ENCODE measurements at regions not wholly inside any gene's neighbourhood (a gene's known extent, or its start where the extent isn't known, plus 50 kb on each side); places are given as distances from the start of the nearest gene placed in this dataset.

GRCh38 chr9:75490326-75490725 lies 400.1 kb upstream of the PCSK5 start:
- Histone ChIP-seq H3K4me3 (replicated peaks in 1 of 3; ENCODE audit: insufficient read depth in 1 of 3, low read depth in 1 of 3, low read length in 3 of 3) (no peak overlapping the region), H3K4me2 (ENCODE audit: insufficient read depth, low read length) (no peak overlapping the region), H3K9ac (replicated peaks; ENCODE audit: extremely low read depth, insufficient read depth, low read length) (no peak overlapping the region), H3K27ac (ENCODE audit: insufficient read depth, low read depth, low read length) (no peak overlapping the region), H3K79me2 (ENCODE audit: control insufficient read depth, insufficient read depth, low read length) (no peaks in the 10 kb centered on the region), H3K36me3 (ENCODE audit: control insufficient read depth in 2 of 2, extremely low read depth in 1 of 2, insufficient read depth in 2 of 2, low read length in 2 of 2) (no peaks in the 10 kb centered on the region), H2AFZ (ENCODE audit: low read depth, low read length) (no peak overlapping the region), H3K27me3 (ENCODE audit: control insufficient read depth in 2 of 2, insufficient read depth in 2 of 2, low read length in 2 of 2) (no peaks in the 10 kb centered on the region), H4K20me1 (replicated peaks; ENCODE audit: control insufficient read depth, extremely low read depth, insufficient read depth, low read length) (no peaks in the 10 kb centered on the region), H3K9me3 (replicated peaks; ENCODE audit: control insufficient read depth, insufficient read depth, low read length) (no peaks in the 10 kb centered on the region), H3K9me1 (replicated peaks; ENCODE audit: control insufficient read depth, extremely low read depth, insufficient read depth, low read length) (no peaks in the 10 kb centered on the region), H3K4me1 (ENCODE audit: control insufficient read depth, extremely low read depth, insufficient read depth, low read length) (no peaks in the 10 kb centered on the region)
- intact Hi-C loops (cut with micrococcal nuclease) (no loop called here), dilution Hi-C loops (cut with MboI; ENCODE audit: extremely low pct_ligation_motif_present, low sequenced_read_pairs) (no loop called here)
- no TSS peak for BruUV-seq (replicated peaks)
- POLR2A ChIA-PET = no interaction called here
- DNase-seq (ENCODE audit: low read depth, low spot score) = no peak
- CTCF ChIA-PET = no interaction called here
- no peak for FAIRE-seq
- TF ChIP-seq, protein P1, sequence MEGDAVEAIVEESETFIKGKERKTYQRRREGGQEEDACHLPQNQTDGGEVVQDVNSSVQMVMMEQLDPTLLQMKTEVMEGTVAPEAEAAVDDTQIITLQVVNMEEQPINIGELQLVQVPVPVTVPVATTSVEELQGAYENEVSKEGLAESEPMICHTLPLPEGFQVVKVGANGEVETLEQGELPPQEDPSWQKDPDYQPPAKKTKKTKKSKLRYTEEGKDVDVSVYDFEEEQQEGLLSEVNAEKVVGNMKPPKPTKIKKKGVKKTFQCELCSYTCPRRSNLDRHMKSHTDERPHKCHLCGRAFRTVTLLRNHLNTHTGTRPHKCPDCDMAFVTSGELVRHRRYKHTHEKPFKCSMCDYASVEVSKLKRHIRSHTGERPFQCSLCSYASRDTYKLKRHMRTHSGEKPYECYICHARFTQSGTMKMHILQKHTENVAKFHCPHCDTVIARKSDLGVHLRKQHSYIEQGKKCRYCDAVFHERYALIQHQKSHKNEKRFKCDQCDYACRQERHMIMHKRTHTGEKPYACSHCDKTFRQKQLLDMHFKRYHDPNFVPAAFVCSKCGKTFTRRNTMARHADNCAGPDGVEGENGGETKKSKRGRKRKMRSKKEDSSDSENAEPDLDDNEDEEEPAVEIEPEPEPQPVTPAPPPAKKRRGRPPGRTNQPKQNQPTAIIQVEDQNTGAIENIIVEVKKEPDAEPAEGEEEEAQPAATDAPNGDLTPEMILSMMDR (IDR thresholded peaks at IDR 0.05; ENCODE audit: extremely low read depth in 1 of 2, insufficient read depth in 1 of 2, low read depth in 1 of 2, low read length in 2 of 2) = no peak

- DNase-seq (ENCODE audit: low read depth, low spot score) (no peak), FAIRE-seq (no peak)
- no peak overlapping the region for H3K9ac ChIP-seq (replicated peaks; ENCODE audit: extremely low read depth, insufficient read depth, low read length)
- no peaks in the 10 kb centered on the region for H3K27me3 ChIP-seq (ENCODE audit: control insufficient read depth in 2 of 2, insufficient read depth in 2 of 2, low read length in 2 of 2)
- TF ChIP-seq POLR2AphosphoS5 (IDR thresholded peaks at IDR 0.05; ENCODE audit: insufficient read depth, low read depth, low read length) (no peak), JUN (IDR thresholded peaks at IDR 0.05; ENCODE audit: borderline replicate concordance, insufficient read depth, insufficient read length, low read depth) (no peak), FOS (IDR thresholded peaks at IDR 0.05; ENCODE audit: borderline replicate concordance, insufficient read depth, low read length) (no peak), GATA2 (IDR thresholded peaks at IDR 0.05; ENCODE audit: insufficient read depth, insufficient read length, low read depth, low read length) (no peak)
- TF ChIP-seq, protein P1 (IDR thresholded peaks at IDR 0.05; ENCODE audit: extremely low read depth in 1 of 2, insufficient read depth in 1 of 2, low read depth in 1 of 2, low read length in 2 of 2) = no peak
- H3K9me1 ChIP-seq (replicated peaks; ENCODE audit: control insufficient read depth, extremely low read depth, insufficient read depth, low read length) = no peaks in the 10 kb centered on the region
- H4K20me1 ChIP-seq (replicated peaks; ENCODE audit: control insufficient read depth, extremely low read depth, insufficient read depth, low read length) = no peaks in the 10 kb centered on the region
- intact Hi-C loops (cut with micrococcal nuclease) (no loop called here), dilution Hi-C loops (cut with MboI; ENCODE audit: extremely low pct_ligation_motif_present, low sequenced_read_pairs) (no loop called here)
- H3K4me2 ChIP-seq (ENCODE audit: insufficient read depth, low read length) = no peak overlapping the region
- BruUV-seq (replicated peaks) = no TSS peak
- H3K9me3 ChIP-seq (replicated peaks; ENCODE audit: control insufficient read depth, insufficient read depth, low read length) = no peaks in the 10 kb centered on the region
- no peaks in the 10 kb centered on the region for H3K79me2 ChIP-seq (ENCODE audit: control insufficient read depth, insufficient read depth, low read length)
- H3K27ac ChIP-seq (ENCODE audit: insufficient read depth, low read depth, low read length) = no peak overlapping the region
- POLR2A ChIA-PET = no interaction called here
- H2AFZ ChIP-seq (ENCODE audit: low read depth, low read length) = no peak overlapping the region
- H3K4me3 ChIP-seq (replicated peaks in 1 of 3; ENCODE audit: insufficient read depth in 1 of 3, low read depth in 1 of 3, low read length in 3 of 3) = no peak overlapping the region
- CTCF ChIA-PET = interaction anchor here (1.0 kb wide), 1 partner anchor 10 kb away, joined by 4 read pairs; no protein-coding TSS in a partner anchor
- no peaks in the 10 kb centered on the region for H3K36me3 ChIP-seq (ENCODE audit: control insufficient read depth in 2 of 2, extremely low read depth in 1 of 2, insufficient read depth in 2 of 2, low read length in 2 of 2)
- no peaks in the 10 kb centered on the region for H3K4me1 ChIP-seq (ENCODE audit: control insufficient read depth, extremely low read depth, insufficient read depth, low read length)
Observed at GRCh38 chr9:75491533-75491932, 398.9 kb upstream of the PCSK5 start.
